Activated T-helper 1 cell treated with anti-CD3 and anti-CD28 coated beads, Interleukin-12 subunit alpha, Interleukin-12 subunit beta, Interleukin-2, Interleukin-4 antibody, amounts not matched to agents 30 ng/mL and 10 ng/mL and 1 ng/mL, durations not matched to agents 14 hours and 24 hours and 36 hours (primary cell): ENCODE measurements at regions not wholly inside any gene's neighbourhood (a gene's known extent, or its start where the extent isn't known, plus 50 kb on each side); places are given as distances from the start of the nearest gene placed in this dataset.
"Not testable (repeated sequence)": the region's sequence is repeated elsewhere in the genome, so short reads cannot be mapped to it uniquely, and the experiment has no call there.

Experiments
- DNase-seq: peaks from one replicate; pipeline ENCODE4 v3.0.0; 2021; ENCODE audit warnings: low spot score
- H3K27ac Mint-ChIP-seq: one replicate; pipeline ENCODE4 v1.8.0; 2021; ENCODE audit warnings: mild to moderate bottlenecking, mixed read lengths
- H3K27me3 Mint-ChIP-seq: one replicate; pipeline ENCODE4 v1.8.0; 2022; ENCODE audit warnings: mild to moderate bottlenecking, moderate library complexity, mixed read lengths; ENCODE audit not compliant: insufficient read depth
- H3K36me3 Mint-ChIP-seq: one replicate; pipeline ENCODE4 v1.8.0; 2021; ENCODE audit warnings: low read depth, mixed read lengths
- H3K4me1 Mint-ChIP-seq: one replicate; pipeline ENCODE4 v1.8.0; 2021; ENCODE audit warnings: low read depth, mixed read lengths
- H3K4me3 Mint-ChIP-seq: one replicate; pipeline ENCODE4 v1.8.0; 2021; ENCODE audit warnings: mild to moderate bottlenecking, moderate library complexity, mixed read lengths
- H3K9me3 Mint-ChIP-seq: one replicate; pipeline ENCODE4 v1.8.0; 2021; ENCODE audit warnings: mixed read lengths
- intact Hi-C: fragments of 100-400 bp; cut with micrococcal nuclease; formaldehyde crosslinking; loops from one replicate; pipeline ENCODE4 v1.15.1; 2024

DNA sequence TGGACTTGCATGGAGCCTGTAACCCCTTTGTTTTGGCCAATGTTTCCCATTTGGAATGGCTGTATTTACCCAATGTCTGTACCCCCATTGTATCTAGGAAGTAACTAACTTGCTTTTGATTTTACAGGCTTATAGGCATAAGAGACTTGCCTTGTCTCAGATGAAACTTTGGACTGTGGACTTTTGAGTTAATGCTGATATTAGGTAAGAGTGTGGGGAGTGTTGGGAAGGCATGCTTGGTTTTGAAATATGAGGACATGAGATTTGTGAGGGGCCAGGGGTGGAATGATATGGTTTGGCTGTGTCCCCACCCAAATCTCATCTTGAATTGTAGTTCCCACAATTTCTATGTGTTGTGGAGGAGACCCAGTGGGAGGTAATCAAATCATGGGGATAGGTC, 76.7 kb upstream of the CADPS start:
- H3K27me3 Mint-ChIP-seq, intact Hi-C loops, H3K9me3 Mint-ChIP-seq, H3K4me1 Mint-ChIP-seq, H3K27ac Mint-ChIP-seq, DNase-seq, H3K4me3 Mint-ChIP-seq, H3K36me3 Mint-ChIP-seq: not testable (repeated sequence)

DNA sequence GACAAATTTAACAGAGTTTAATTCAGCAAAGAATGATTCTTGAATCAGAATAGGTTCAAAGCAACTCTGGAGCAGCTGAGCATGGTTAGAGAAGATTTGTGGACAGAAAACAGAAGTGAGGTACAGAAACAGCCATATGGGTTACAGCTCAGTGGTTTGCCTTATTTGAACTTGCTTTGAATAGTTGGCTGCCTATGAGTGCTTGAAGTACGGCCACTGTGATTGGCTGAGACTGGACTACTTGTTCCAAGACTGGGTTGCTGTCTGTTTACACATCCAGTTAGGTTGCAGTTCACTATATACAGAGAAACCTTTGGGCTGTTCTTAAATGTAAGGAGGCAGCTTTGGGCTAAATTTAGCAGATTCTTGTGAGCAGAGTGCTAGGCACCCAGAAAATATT, 79.4 kb upstream of the CADPS start:
- Mint-ChIP-seq H3K4me3 (no peak overlapping the region), H3K9me3 (no peaks in the 10 kb centered on the region), H3K36me3 (no peaks in the 10 kb centered on the region), H3K4me1 (no peaks in the 10 kb centered on the region), H3K27ac (no peak overlapping the region), H3K27me3 (no peaks in the 10 kb centered on the region)
- DNase-seq = no peak
- intact Hi-C loops = no loop called here

DNA sequence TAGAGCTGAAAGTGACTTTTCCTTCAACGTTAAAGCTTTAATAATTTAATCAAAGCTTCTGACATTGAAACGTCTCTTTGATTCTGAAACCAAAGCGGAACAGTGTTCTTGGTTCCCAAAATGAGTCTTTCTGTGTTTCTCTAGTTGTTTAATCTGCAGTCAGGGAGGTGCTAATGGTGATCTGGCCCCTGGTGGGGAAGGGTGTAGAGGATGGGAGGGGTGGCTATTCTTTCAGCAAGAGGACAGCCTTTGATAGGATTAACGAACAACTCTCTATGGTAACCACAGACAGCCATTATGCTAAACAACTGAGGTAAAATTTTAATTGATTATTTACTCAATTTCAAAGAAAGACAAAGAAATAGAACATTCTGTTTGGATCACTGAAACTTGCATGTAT, 79.9 kb upstream of the CADPS start:
- Mint-ChIP-seq H3K27me3 (no peaks in the 10 kb centered on the region), H3K4me1 (no peaks in the 10 kb centered on the region), H3K4me3 (no peak overlapping the region), H3K27ac (no peak overlapping the region), H3K9me3 (no peaks in the 10 kb centered on the region), H3K36me3 (no peaks in the 10 kb centered on the region)
- intact Hi-C loops = no loop called here
- DNase-seq = no peak

DNA sequence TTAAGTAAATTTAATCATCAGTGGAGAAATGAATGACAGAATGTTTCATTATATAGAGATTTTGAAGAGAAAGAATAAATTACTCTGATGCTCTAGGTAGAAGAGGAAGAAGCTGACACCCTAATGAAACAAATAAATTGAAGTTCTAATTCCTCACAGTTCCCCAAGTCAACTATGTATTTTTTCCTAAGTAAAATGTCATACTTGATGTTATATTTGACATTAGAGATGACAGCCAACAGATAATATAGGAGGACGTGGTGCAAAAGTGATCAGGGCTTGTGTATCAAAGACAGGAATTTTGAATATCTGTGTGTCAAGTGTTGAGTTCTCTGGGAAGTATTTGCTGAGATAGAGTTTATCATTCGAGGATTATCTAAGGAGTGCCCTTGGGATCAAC, 81.2 kb upstream of the CADPS start:
- intact Hi-C loops = no loop called here
- no peaks in the 10 kb centered on the region for H3K9me3 Mint-ChIP-seq
- no peaks in the 10 kb centered on the region for H3K36me3 Mint-ChIP-seq
- no peak for DNase-seq
- no peak overlapping the region for H3K27ac Mint-ChIP-seq
- no peaks in the 10 kb centered on the region for H3K4me1 Mint-ChIP-seq
- H3K27me3 Mint-ChIP-seq = no peaks in the 10 kb centered on the region
- H3K4me3 Mint-ChIP-seq = no peak overlapping the region

DNA sequence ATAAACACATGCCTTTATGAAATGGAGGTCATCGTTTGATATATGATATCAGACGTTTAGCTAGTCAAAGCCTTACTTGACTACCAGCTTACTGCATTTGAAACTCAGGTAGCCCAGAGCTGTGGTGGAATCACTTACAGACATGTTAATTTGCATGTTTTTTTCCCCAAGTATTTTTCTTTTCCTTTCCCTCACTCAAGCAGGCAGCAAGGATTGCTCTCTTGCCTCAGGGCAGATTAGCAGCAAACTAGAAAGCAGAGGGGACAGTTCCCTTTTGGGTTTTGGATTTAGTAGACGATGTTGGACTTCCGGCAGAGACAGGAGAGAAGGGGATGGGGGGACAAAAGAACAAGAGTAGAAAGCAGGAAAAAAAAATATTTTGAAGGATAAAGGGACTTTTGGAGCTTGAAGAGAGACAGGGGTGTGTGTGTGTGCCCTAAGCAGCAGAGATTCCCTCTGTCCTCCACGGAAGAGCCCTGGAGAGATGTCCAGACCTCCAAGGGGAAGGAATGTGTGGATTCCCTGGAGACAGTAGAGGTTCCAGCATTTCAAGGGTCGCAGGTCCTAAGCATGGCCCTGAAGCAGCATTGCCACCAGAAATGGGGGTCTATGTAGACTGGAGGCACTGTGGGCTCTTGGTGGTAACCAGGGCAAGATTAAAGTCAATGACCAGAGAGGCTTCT, 86.8 kb upstream of the CADPS start:
- no peak overlapping the region for H3K27ac Mint-ChIP-seq
- no peaks in the 10 kb centered on the region for H3K9me3 Mint-ChIP-seq
- H3K36me3 Mint-ChIP-seq = no peaks in the 10 kb centered on the region
- H3K27me3 Mint-ChIP-seq = no peaks in the 10 kb centered on the region
- intact Hi-C loops = no loop called here
- no peak for DNase-seq
- no peak overlapping the region for H3K4me3 Mint-ChIP-seq
- no peaks in the 10 kb centered on the region for H3K4me1 Mint-ChIP-seq

DNA sequence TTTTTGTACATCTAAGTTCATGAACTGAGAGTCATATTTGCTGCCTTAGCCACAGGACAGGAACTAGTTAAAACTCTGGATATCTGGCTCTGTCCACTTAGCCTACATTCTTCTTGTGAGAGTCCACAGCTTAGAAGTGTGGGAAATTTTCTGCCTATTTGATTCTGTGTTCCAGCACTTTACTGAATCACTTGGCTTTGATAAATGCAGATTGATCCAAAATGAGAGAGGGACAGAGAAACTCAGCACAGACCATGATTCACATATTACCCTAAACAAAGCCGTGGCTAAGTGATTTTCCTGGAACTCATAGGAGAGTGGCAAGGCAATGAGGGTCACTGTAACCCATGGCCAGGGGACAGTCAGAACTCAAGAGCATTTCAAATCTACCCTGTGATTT, 87.5 kb upstream of the CADPS start:
- H3K27me3 Mint-ChIP-seq = no peaks in the 10 kb centered on the region
- no peak overlapping the region for H3K4me3 Mint-ChIP-seq
- H3K27ac Mint-ChIP-seq = no peak overlapping the region
- H3K36me3 Mint-ChIP-seq = no peaks in the 10 kb centered on the region
- intact Hi-C loops = no loop called here
- no peaks in the 10 kb centered on the region for H3K9me3 Mint-ChIP-seq
- no peak for DNase-seq
- H3K4me1 Mint-ChIP-seq = no peaks in the 10 kb centered on the region

DNA sequence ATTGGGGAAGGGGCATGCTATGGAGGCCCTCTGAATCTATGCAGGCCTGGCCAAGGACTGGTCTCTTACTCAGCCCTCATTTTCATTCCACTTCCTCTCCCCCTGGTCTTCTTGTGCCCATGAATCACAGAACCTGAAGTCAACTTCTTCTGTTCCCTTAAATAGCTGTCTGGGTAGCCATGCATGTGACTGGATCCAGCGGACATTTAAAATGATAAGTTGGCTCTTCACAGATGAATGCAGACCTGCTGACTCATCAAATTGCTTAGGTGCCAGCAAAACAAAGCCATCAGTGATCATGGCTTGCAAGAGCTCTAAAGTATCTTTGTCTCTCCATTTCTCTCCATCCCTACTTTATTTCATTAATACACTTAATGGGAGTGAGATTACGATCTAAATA, 90.1 kb upstream of the CADPS start:
- Mint-ChIP-seq H3K9me3 (no peaks in the 10 kb centered on the region), H3K27ac (no peak overlapping the region), H3K4me3 (no peak overlapping the region), H3K4me1 (no peaks in the 10 kb centered on the region), H3K36me3 (no peaks in the 10 kb centered on the region), H3K27me3 (no peaks in the 10 kb centered on the region)
- intact Hi-C loops = no loop called here
- DNase-seq = no peak

DNA sequence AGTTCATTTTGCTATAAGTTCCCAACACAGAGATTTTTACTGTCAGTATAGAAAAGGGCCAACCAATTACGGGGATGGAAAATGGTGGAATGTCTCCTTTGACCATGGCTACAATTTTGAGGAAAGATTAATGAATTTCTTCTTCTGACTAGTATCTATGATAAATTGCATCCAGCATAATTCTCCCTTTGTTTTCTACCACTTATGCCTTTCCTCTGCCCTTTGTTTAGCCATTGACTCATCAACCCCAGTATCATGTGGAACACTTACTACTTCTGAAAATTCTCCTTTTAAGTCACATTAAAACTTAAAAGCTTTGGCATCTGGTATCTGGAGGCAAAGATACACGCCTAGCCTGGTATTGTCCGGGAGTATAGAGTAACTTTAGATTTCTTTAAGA, 92.9 kb upstream of the CADPS start:
- Mint-ChIP-seq H3K36me3 (no peaks in the 10 kb centered on the region), H3K27ac (no peak overlapping the region), H3K4me1 (no peaks in the 10 kb centered on the region), H3K4me3 (no peak overlapping the region), H3K27me3 (no peaks in the 10 kb centered on the region), H3K9me3 (no peaks in the 10 kb centered on the region)
- intact Hi-C loops = no loop called here
- DNase-seq = no peak

DNA sequence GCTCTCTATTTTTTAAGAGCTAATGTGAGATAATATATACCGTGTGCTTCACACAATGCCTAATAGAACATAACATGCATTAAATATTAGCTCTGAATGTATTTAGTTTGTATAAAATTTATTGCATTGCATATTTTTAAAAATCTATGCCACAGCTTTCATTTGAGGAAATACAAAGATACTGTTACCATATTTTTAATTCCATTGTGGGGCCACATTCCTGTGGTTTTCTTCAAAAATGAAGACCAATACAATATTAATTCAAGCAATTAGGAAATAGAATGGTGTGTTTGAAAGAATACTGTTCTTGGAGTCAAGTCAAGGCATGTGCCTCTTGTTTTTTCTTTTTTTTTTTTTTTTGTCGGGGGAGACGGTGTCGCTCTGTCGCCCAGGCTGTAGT, 95.4 kb upstream of the CADPS start:
- Mint-ChIP-seq H3K27ac (no peak overlapping the region), H3K4me3 (no peak overlapping the region), H3K36me3 (no peaks in the 10 kb centered on the region), H3K27me3 (no peaks in the 10 kb centered on the region), H3K9me3 (no peaks in the 10 kb centered on the region), H3K4me1 (no peaks in the 10 kb centered on the region)
- no peak for DNase-seq
- intact Hi-C loops = no loop called here

DNA sequence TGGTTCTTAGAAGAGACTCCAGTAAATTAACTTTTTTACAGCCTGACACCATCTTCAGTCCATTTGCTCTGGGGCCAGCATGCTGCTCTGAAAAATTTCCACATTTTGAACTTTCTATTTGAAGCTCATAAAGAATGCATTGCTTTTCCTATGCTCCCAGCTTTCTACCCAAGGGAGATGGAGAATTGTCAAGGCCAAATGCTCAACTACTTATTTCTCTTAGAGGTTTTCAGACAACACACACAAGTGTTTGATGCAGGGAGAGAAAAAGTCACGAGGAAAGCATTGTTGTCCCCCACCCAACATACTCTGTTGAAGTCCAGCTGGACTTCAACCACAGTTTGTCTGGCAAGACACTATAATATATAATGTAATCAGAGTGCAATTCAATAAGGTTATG, 100.3 kb upstream of the CADPS start:
- H3K4me3 Mint-ChIP-seq = no peak overlapping the region
- no peak for DNase-seq
- H3K27me3 Mint-ChIP-seq = no peaks in the 10 kb centered on the region
- H3K36me3 Mint-ChIP-seq = no peaks in the 10 kb centered on the region
- no peaks in the 10 kb centered on the region for H3K9me3 Mint-ChIP-seq
- no peaks in the 10 kb centered on the region for H3K4me1 Mint-ChIP-seq
- intact Hi-C loops = no loop called here
- H3K27ac Mint-ChIP-seq = no peak overlapping the region

DNA sequence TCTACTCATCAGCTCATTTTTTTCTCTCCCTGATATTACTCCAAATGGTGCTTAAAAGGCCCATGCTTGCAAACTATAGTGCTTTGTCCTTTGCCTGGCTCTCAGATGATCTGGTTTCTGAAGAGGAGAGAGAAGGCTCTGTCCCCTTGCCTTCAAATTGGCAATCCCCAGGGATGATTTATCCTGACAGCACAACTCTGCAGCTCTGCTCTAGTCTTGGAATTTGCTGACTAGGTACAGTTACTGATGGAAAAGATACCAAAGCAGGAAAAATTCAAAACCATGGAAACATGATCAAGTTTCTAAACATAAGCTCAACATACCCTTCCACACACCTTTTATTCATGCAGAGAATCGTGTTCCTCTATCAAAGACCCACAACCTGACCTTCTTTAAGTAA, 106.7 kb upstream of the CADPS start:
- intact Hi-C loops = no loop called here
- Mint-ChIP-seq H3K4me1 (no peaks in the 10 kb centered on the region), H3K36me3 (no peaks in the 10 kb centered on the region), H3K4me3 (no peak overlapping the region), H3K27me3 (no peaks in the 10 kb centered on the region), H3K9me3 (no peaks in the 10 kb centered on the region), H3K27ac (no peak overlapping the region)
- DNase-seq = no peak

DNA sequence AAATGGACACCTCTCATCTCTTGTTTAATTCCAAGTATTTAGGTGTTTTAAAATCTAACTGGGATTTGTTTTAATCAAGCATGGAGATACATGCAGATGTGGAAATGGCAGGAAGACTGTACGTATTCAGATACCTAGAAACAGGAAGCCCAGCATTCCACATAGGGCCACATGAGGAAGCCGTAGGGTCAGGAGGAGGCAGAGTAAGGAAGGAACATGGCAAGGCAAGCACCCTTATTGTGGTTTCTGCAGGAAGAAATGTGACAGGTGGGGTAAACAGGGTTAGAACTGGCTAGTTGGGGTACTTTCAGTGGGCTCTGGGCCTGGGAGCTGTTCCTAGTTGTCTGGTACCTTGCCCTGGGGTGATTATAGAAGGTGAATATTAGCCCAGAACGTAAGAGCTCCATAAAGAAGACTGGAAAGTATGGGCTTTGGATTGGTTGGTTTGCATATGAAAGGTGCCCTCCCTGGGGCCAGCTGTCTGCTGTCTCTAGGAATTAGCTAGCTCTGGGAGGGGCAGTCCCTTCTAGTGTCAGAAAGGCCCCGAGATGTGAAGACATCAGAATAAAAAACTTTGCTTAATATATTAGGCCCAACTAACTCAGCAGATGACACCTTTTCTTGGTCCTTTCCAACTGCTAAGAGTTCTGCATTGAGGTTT, 107.7 kb upstream of the CADPS start:
- no peak for DNase-seq
- H3K4me3 Mint-ChIP-seq = no peak overlapping the region
- no peaks in the 10 kb centered on the region for H3K27me3 Mint-ChIP-seq
- H3K36me3 Mint-ChIP-seq = no peaks in the 10 kb centered on the region
- intact Hi-C loops = no loop called here
- H3K27ac Mint-ChIP-seq = no peak overlapping the region
- no peaks in the 10 kb centered on the region for H3K4me1 Mint-ChIP-seq
- no peaks in the 10 kb centered on the region for H3K9me3 Mint-ChIP-seq

DNA sequence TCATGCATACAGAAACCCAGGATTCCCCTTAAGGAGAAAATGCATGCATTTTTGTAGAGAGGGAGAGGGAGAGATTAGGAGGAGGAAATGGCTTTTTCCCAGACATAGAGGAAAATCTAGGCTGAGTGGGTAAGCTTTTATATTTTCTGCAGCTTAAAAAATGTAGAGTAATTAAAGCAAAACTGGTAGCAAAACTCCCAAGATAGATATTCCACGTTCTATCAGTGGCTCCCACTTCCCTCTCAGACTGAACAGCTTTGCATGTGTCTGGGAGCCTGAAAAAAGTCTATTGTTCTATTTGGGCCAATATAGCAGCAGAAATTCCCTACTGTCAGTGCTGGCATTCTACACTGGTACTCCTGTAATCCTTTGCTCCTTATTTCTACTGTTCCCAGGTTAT, 110.8 kb upstream of the CADPS start:
- H3K9me3 Mint-ChIP-seq = no peaks in the 10 kb centered on the region
- no peaks in the 10 kb centered on the region for H3K27me3 Mint-ChIP-seq
- H3K36me3 Mint-ChIP-seq = no peaks in the 10 kb centered on the region
- no peak overlapping the region for H3K4me3 Mint-ChIP-seq
- DNase-seq = no peak
- no peaks in the 10 kb centered on the region for H3K4me1 Mint-ChIP-seq
- intact Hi-C loops = no loop called here
- H3K27ac Mint-ChIP-seq = no peak overlapping the region

DNA sequence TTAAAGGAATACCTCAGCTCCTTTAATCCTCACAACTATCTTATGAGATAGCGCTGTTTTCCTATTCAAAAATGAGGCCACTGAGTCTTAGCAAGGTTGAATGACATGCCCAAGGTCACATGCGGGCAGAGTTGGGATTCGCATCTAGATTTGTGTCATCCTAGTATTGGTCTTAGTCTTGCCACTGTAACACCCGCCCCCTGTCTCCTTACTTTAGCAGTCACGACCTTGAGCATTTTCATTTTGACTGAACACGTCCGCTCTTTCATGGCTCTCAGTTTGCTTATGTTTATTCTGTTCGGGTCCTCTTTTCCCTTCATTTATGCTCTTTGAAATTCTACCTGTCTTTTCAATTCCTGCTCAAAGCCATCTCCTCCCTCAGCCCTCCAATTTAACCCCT, 112.5 kb upstream of the CADPS start:
- H3K4me3 Mint-ChIP-seq = no peak overlapping the region
- H3K4me1 Mint-ChIP-seq = no peaks in the 10 kb centered on the region
- no peaks in the 10 kb centered on the region for H3K9me3 Mint-ChIP-seq
- intact Hi-C loops = no loop called here
- H3K27me3 Mint-ChIP-seq = no peaks in the 10 kb centered on the region
- H3K27ac Mint-ChIP-seq = no peak overlapping the region
- no peak for DNase-seq
- H3K36me3 Mint-ChIP-seq = no peaks in the 10 kb centered on the region
